Stimulated activated CD8-positive, alpha-beta memory T cell treated with anti-CD3 and anti-CD28 coated beads, Interleukin-2, amount 100 ng/mL, for 1 hour (primary cell): ENCODE measurements at regions not wholly inside any gene's neighbourhood (a gene's known extent, or its start where the extent isn't known, plus 50 kb on each side); places are given as distances from the start of the nearest gene placed in this dataset.
"Not testable (repeated sequence)": the region's sequence is repeated elsewhere in the genome, so short reads cannot be mapped to it uniquely, and the experiment has no call there.

Experiments used
- DNase-seq, 2 donors: peaks; one replicate each; pipeline ENCODE4 v3.0.0-alpha.2; 2020; ENCODE audit warnings: low read depth in 2 of 2

DNA sequence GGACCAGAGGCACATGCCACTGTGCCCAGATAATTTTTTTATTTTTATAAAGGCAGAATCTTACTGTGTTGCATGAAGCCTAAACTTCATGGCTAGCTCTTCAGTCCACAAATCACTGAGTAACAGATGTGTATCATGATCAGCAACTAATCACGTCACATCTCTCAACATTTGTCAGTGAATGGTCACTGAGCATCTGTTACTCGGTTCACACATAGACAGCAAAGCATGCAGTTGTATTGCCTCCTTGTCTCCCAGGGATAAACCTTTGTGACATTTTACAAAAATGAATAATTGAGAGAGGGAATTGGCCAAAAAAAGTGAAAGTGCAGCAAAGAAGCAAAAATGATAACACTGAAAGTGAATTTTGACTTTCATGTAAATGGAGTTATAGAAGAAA is 85.9 kb upstream of the BTG1 start:
- not testable (repeated sequence) for DNase-seq

DNA sequence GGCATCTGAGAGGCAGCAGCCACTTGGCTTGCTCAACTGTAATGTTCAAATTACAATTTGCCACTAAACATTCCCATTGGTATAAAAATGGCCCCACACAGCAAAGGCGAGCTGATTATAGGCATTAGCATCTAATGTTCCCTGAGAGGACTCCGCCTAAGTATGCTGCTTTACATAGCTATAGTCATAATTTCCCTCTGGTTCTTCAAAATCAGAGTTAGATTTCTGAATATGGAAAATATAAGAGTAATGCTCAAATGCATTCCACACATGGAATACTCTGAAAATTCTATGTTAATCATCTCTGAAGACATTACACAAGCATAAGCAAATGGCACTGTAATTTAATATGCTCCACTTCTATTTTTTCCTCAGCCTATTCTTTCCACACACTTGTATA is 83.7 kb upstream of the BTG1 start:
- no peak for DNase-seq

DNA sequence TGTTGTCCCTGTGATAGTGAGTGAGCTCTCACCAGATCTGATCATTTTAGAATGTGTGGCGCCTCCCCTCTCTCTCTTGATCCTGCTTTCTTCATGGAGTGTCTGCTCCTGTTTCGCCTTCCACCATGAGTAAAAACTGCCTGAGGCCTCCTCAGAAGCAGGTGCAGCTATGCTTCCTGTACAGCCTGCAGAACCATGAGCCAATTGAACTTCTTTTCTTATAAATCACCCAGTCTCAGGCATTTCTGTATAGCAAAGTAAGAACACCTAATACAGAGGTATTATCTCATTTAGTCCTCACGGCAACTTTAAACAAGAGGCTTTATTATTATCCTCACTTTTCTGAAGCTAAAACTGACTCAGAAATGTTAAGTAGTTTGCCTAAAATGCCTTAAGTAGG is 81.3 kb upstream of the BTG1 start:
- no peak for DNase-seq

DNA sequence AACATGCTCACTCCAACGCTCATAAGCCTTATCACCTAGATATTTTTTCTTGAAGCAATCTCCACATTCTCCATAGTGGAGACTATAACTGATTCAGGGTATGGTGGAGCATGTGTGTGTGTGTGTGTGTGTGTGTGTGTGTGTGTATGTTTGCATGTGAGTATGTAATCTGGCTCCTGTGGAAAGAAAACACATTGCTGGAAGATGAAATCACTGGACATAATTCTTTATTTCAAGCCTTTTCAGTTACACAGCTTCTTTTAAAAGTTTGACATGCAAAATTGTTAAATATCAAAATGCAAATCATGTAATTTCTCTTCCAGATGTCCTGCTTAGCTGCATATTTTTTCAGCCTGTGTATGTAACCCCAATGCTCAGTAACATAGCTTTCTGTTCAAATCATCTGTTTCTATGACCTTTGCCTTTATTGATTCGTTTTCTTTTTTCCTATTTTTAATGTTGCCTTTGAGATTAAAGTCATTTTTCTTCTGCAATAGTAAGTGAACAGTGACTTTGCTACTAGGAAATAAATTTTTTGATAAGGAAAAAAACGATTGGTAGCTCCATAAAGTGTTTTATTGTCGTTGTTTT is 80.5 kb upstream of the BTG1 start:
- no peak for DNase-seq

DNA sequence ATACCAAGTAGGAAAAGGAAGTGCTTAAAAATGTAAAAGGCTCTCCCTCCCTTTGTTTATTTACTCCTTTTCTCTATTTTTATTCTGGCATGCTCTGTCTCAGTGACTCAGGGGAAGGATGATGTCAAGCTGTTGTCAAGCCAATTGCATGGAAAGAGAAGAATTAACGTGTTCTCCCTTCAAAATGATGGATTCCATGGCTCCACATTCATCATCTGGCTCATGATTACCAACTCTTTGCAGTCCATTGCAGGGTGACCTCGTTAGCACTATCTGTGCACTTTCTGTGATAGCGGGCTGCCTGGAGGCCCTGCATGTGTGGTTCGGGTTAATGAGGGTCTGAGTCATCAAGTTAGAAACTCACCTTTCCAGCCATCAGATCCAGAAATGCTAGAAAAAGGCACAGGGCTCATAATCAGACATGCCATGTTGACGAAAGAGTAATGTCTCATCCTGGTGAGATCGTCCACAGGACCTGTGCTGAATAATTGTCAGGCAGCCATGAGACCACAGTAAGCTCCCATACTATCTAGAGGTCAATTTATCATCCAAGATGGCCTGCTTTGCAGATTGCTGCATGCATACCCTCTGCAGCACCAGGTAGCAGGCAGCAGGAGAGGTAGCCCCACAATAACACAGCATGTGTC is 79.2 kb upstream of the BTG1 start:
- no peak for DNase-seq

DNA sequence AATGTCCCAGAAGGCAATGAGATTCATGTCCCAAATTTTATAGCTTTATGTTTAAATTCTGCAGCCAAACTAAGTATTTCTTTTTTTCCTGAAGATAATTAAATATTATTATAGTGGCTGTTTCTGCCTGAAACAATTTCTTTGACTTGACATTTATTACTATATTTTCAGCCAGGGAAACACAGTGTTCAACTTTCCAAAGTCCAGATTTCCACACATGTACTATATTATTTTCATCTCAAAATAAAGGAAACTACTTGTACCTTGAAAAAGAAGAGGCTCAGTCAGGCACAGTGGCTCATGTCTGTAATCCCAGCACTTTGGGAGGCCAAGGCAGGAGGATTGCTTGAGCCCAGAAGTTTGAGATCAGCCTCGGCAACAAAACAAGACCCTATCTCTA is 77.8 kb upstream of the BTG1 start:
- no peak for DNase-seq

DNA sequence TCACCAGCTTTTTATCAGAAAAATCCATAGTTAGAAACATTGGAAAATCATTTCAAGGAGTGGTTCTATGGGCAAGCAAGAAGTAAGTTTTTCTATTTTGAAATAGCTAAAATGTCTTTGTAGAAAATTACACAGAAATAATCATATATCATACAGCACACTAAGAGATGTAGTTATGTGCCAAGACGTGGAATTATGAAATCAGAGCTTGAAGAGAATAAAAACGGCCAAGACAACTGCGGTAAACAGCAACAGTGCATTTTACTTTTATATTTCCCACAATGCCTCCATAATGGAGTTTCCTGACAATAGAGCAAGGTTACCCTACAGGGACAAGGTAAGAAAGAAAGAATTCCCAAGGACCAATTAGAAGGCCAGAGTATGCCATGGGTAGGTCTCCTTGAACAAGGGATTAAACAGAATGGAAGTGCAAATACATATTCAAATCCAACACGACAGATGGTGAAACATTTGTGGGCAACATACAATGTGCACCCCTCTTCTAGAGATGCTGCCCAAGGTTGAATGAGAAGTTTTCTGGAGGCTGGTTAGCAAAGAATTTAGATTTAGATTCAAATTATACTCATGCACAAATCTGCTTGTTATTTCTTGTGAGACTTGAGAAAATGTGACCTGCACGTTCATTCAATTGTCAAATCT is 76.1 kb upstream of the BTG1 start:
- DNase-seq = no peak

DNA sequence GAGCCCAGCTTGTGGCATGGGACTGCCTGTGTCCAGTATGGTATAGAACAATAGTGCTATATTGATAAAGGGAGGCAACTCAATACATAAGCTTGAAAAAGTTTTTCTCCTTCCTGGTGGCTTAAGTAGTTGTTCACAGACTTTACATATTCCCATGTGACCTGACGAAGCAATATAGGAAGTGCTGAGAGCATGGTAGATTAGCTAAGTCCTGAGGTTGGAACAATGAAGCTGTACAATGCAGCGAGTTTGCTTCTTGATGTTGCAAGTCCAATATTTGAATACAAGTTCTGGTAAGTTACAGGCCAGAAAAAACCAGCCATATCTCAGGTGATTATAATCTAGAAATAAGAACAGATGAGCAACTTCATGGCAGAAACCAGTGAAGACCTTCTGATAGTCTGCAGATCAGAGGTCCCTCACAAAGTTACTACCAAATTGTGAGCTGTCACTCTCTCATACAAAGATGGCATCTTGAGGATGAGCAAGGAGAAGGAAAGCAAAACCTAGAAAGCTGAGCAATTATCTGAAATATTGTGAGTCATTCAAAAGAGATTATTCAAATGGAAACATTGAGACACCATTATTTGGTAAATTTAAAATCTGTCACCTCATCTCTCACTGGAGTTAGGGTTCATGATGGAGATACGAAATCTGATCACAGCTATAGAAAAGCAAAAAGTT is 72.9 kb upstream of the BTG1 start:
- DNase-seq = no peak

DNA sequence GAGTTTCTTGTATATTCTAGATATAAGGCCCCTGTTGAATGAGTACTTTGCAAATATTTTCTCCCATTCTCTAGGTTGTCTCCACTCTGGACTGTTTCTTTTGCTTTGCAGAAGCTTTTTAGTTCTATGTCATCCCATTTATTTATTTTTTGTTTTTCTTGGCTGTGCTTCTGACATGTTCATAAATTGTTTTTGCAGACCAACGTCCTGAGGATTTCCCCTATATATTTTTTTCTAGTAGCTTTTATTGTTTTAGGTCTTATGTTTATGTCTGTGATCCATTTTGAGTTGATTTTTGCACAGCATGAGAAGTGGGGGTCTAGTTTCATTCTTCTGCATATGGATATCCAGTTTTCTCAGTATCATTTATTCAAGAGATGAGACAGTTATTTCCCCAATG is 70.4 kb upstream of the BTG1 start:
- no peak for DNase-seq

DNA sequence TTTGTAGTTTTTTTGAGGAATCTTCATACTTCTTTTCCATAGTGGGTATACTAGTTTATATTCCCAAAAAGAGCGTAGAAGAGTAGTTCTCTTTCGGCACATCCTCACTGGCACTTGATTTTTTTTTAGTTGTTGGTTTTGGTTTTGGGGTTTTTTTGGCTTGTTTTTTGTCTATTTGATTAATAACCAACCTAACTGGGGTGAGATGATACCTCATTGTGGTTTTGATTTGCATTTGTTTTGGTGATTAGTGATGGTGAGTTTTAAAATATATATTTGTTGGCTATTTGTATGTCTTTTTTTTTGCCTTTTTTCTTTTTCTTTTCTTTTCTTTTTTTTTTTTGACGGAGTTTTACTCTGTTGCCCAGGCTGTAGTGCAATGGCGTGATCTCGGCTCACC is 69.7 kb upstream of the BTG1 start:
- no peak for DNase-seq

DNA sequence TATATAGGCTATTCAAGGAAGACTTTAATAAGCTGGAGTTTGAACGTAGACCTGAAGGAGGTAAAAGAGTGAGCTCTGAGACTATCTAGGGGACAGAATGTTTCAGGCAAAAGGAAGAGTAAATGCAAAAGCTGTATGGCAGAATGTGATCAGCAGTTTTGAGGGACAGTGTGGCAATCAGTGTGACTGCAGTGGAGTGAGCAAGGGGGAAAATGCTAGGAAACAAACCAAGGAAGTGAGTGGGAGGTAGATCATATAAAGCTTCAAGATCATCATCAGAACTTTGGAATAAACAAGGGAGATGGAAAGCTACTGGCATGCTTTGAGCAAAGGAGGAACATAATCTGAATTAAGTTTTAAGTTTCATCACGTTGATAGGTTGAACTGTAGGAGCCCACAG is 67.5 kb upstream of the BTG1 start:
- no peak for DNase-seq

DNA sequence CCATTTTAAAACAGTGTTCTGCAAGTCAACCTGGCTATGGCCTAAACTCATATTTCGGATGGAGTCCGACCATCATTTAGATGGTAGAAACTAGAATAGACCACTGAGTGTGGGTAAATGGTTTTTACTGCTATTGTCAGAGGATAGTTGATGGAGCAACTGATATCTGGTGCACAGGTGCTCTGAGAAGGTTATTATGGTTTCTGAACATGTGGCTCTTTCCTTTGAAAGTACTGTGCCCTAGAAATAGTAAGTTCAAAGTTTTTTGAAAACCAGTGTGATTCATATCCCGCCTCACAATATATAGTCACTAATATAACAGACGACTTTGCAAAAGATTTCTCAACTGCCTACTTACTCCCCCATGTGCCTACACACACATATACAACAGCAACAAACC is 64.4 kb upstream of the BTG1 start:
- no peak for DNase-seq

DNA sequence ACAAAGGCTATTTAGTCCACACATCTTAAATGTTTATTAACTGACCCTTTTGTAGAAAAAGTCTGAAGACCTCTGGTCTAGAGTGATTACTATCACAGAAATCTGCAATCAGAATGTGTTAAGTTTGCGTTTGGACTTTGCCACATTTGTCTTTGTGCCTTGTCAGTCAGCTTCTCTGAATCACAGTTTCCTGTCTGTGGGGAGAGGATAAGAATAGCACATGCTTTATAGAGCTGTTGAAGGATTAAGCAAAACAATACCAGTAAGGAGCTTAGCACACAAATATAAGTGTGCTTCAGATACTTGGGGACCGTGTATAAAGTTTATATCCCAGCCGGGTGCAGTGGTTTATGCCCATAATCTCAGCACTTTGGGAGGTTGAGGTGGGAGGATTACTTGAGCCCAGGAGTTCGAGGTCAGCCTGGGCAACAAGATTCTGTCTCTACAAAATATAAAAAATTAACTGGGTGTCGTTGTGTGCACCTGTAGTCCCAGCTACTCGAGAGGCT is 63.0 kb upstream of the BTG1 start:
- no peak for DNase-seq

DNA sequence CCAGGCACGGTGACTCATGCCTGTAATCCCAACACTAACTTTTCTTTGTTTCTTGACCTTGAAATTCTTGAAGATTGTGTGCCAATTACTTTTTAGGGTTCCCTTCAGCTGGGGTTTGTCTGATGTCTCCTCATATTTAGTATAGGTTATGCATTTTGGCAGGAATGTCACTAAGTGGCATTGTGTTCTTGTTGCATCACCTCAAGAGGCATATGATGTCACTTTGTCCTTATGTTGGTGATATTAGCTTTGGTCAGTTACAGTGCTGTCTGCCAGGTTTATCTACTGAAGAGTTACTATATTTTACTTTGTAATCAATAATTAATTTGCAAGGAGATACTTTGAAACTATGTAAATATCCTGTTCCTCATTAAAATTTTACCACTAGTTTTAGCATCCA is 61.0 kb upstream of the BTG1 start:
- DNase-seq = no peak

DNA sequence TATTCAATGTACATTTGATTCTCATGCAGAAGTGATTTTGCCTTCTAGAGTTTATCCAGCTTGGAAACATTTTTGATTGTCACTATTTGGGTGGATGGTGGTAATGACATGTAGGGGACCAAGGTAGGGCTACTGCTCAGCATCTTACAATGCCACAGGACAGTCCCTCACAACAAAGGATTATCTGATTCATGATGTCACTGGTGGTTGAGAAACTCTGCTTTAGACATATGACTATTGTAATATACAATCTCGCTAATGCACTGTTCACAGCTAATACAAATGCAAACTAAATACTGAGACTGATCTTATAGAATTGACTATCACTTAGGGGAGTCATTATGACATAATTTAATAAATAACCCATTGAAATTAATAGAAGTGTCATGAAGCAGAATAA is 60.4 kb upstream of the BTG1 start:
- DNase-seq = no peak

DNA sequence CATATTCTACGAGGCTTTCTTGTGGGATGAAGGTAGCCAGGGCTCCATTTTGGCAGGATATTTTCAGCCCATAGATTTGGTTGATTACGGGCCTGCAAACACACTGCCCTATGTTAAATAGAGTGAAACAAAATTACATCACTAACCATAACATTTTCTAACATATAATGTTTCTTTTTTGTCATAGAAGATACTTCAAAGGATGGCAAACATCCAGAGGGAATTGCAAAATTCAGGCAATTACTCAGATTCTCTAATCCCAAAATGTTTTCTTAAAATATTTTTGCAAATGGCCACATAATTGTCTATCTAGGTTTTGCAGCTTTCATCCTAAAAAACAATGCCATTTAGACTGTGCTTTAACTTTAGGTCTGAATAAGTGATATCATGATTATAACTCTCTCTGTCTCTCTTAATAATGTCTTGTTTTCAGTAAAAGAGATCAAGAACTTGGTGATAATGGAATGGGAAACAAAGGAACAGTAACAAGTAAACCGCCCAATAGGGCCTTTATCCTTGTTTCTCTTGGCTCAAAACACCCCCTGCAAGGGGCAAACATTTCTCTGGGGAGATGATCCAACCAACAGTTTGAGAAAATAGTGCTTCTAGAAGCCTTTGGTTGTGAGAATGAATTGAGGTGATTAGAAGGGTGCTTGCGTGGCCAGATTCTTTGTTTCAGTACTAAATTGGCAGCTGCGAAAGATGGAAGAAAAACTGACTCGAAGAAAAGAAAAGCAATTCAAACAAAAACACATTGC is 54.4 kb upstream of the BTG1 start:
- no peak for DNase-seq

DNA sequence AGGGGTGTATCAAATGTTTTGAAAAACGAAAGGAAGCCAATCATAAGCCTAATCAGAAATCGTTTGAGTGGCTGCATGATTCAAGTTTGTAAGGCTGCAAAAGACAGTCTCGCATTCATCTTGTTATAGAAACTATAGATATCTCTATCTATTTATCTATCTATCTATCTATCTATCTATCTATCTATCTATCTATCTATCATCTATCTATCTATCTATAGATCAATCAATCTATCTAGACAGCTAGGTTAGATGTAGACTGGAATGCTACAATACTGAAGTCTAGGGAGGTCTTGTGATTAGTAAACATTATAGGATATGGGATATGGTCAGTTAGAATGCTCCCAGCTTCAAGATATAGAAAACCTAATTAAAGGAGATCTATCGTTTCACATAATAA is 52.2 kb upstream of the BTG1 start:
- no peak for DNase-seq

DNA sequence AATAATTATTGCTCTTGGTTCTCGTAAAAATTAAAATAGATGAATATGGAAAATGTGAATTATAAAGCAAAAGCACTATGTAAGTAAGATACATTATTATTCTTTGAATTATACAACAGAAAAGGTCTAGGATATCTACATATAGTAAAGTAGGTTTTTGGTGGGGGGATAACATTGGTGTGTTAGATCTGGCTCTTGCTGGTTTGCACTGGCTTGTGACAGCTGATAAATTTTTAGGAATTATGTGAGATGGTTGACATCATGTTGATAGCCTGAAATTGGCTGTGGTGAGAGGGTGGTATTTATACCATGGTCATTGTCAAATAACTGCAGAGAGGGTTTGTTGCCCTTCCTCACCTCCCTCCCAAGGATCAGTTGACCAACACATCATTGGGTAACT is 50.7 kb upstream of the BTG1 start:
- DNase-seq = no peak
